Fibroblast of lung (primary cell): ENCODE measurements at regions not wholly inside any gene's neighbourhood (a gene's known extent, or its start where the extent isn't known, plus 50 kb on each side); places are given as distances from the start of the nearest gene placed in this dataset.

ENCODE experiments used
- CTCF ChIP-seq, 2 donors: IDR thresholded peaks in 1 of 2; conservative IDR thresholded peaks in 1 of 2; 1 replicate in 1 of 2; 2 replicates in 1 of 2; pipeline ENCODE4 v1.5.1; 2011 to 2012; ENCODE audit warnings: low read length in 2 of 2, control low read depth in 1 of 2, inconsistent platforms in 1 of 2, low read depth in 1 of 2, mild to moderate bottlenecking in 1 of 2
- EZH2 ChIP-seq: IDR thresholded peaks from 2 replicates; pipeline ENCODE4 v1.5.1; 2012; ENCODE audit warnings: low read length, control low read depth, mild to moderate bottlenecking; ENCODE audit errors: missing control alignments

GRCh38 chr14:52150162-52150561 is 81.3 kb upstream of the NID2 start:
- TF ChIP-seq CTCF (conservative IDR thresholded peaks at IDR 0.05 in 1 of 2, IDR thresholded peaks at IDR 0.05 in 1 of 2; ENCODE audit: low read depth in 1 of 2, low read length in 2 of 2) (no peak), EZH2 (no peak)
